Jurkat, Clone E6-1 (cell line): ENCODE measurements at regions not wholly inside any gene's neighbourhood (a gene's known extent, or its start where the extent isn't known, plus 50 kb on each side); places are given as distances from the start of the nearest gene placed in this dataset.

Source experiments
- DNase-seq: peaks from one replicate; pipeline ENCODE4 v3.0.0-alpha.2; 2011; ENCODE audit warnings: low read depth, low spot score
- H3K4me3 ChIP-seq: 2 replicates; pipeline ENCODE4 v1.5.1; 2011; ENCODE audit warnings: mild to moderate bottlenecking, low read length, control low read depth, moderate library complexity

DNA sequence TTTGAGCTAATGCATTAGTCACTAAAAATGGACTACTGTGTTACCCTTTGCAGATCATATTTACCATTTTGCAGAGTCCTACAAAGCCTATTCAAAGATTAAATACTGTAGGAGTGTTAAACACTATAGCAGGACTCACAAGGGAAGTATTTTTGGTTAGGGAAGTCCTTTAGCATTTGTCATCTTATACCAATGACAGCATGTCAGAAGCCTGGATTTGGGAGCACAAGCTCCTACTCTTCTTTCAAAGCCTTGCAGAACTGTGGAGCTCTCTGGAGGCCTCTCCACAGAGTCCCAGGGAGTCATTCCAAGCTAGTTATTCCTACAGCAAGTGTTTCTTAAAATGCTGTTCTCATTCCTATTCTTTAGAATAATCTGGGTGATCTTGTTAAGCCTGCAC is 288.8 kb downstream of the PIK3R1 start:
- DNase-seq, result no peak
- no peak overlapping the region for H3K4me3 ChIP-seq

- no peak overlapping the region for H3K4me3 ChIP-seq
- no peak for DNase-seq
Observed at GRCh38 chr5:68505917-68506860, 290.6 kb downstream of the PIK3R1 start.

DNA sequence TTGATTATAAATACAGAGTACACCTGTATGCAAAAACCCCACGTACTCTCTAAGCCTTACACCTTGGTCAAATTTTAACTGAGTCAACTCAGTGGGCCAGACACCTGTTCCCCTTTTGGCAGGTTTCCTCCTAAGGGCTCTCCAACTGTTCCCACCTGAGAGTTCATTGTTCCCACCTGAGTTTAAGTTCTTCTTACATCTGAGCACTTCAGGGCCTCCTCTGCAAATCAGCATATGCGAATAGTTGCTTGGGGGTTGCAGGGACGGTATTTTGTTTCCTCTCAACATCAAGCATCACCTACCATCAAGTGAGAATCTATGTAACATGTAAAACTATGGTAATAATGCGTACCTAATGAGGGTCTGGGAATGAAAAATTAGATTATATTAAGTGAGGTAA is 300.0 kb downstream of the PIK3R1 start:
- DNase-seq, result no peak
- H3K4me3 ChIP-seq, result no peak overlapping the region

- H3K4me3 ChIP-seq, result no peak overlapping the region
- no peak for DNase-seq
Observed at GRCh38 chr5:68518286-68518685, 302.7 kb downstream of the PIK3R1 start.

GRCh38 chr5:68519143-68519542 is 303.6 kb downstream of the PIK3R1 start:
- H3K4me3 ChIP-seq, result no peak overlapping the region
- no peak for DNase-seq

- H3K4me3 ChIP-seq, result no peak overlapping the region
- DNase-seq, result no peak
Observed at GRCh38 chr5:68521776-68522175, 306.2 kb downstream of the PIK3R1 start.

- DNase-seq, result no peak
- H3K4me3 ChIP-seq, result no peak overlapping the region
Observed at GRCh38 chr5:68522863-68523262, 307.3 kb downstream of the PIK3R1 start.

DNA sequence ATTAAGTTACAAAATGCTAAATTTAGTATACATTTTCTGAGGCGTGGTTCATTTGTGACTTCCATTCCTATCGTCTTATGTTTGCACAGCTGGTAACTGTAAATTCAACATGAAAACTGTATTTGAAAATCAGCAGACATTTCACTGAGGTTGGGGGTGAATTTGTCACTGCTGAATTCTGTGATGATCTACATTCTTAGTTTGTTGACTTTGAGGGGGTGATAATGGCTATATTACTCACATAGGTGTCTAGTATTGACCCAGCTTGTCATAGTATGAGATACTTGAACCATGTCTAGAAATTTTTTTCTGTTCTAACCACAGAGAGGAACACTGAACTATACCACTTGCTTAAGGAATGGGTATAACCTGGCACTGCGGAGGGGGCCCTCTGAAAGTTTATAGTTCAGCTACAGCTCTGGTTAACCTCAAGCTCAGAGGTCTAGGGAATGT is 313.3 kb downstream of the PIK3R1 start:
- DNase-seq, result no peak
- H3K4me3 ChIP-seq, result no peak overlapping the region

DNA sequence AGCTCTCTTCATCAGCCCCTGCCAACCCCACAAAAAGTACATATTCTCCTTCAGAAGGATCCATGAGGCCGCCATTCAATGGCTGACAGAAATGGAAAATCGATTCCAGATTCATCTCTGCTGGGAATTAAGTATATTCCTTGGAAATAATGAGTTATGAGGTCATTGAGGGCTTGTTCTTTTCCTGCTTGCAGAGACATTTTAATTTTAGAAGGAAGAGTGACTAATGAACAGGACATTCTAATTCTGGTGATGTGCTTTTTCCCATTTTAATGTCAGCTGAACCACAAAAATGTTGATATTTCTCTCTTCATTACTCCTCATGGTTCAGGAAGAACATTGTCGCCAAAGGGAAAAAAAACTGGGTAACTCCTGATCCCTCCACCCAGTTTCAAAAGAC is 314.0 kb downstream of the PIK3R1 start:
- no peak overlapping the region for H3K4me3 ChIP-seq

GRCh38 chr5:68531970-68532369 is 316.4 kb downstream of the PIK3R1 start:
- no peak overlapping the region for H3K4me3 ChIP-seq
- no peak for DNase-seq

More for the DNA sequence above, 314.0 kb downstream of the PIK3R1 start:
- no peak for DNase-seq

DNA sequence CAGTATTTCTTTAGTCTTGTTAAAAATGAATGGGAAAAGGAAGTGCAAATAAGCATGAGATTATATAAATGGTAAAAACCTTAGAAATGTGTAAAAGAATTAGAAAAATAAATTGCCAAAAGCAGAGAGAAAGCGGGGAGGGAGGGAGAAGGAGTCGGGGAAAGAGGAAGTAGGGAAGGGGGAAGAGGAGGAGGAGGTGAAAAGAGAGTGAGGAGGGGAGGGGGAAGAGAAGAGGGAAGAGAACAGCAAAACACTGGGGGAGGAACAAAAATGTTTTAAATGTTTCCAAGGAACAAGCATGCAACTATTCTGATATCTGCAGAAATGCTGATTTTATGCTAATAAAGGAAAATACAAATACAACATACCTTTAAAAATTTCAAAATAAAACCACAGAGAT is 317.5 kb downstream of the PIK3R1 start:
- no peak for DNase-seq
- H3K4me3 ChIP-seq, result no peak overlapping the region

DNA sequence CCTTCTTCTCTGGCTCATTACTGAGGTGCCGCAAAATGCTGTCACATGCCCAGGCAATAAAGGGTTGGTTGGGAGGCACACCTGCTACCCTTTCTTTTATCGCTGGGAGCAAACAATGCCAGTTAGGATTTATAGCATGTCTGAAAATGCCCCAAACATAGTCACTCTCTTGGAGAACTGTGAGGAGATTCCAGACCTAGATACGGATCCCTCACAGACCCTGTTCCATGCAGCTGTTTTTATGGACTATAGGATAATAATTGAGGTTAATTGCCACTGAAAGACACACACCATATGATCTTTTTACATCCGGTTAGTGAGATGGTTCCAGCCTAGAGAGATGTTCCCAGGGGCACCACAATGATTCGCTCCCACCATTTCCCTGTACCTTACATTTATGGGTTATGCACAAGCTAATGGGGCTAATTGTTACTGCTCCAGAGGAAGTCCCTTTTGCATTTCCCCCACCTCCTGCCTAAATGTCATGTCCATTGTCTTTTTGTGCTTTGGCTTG is 318.1 kb downstream of the PIK3R1 start:
- H3K4me3 ChIP-seq, result no peak overlapping the region
- DNase-seq, result no peak

- no peak for DNase-seq
Observed at GRCh38 chr5:68534131-68534940, 318.8 kb downstream of the PIK3R1 start.

GRCh38 chr5:68534956-68535520 is 319.5 kb downstream of the PIK3R1 start:
- H3K4me3 ChIP-seq, result no peak overlapping the region
- DNase-seq, result no peak

More at GRCh38 chr5:68534131-68534940, 318.8 kb downstream of the PIK3R1 start:
- no peak overlapping the region for H3K4me3 ChIP-seq

DNA sequence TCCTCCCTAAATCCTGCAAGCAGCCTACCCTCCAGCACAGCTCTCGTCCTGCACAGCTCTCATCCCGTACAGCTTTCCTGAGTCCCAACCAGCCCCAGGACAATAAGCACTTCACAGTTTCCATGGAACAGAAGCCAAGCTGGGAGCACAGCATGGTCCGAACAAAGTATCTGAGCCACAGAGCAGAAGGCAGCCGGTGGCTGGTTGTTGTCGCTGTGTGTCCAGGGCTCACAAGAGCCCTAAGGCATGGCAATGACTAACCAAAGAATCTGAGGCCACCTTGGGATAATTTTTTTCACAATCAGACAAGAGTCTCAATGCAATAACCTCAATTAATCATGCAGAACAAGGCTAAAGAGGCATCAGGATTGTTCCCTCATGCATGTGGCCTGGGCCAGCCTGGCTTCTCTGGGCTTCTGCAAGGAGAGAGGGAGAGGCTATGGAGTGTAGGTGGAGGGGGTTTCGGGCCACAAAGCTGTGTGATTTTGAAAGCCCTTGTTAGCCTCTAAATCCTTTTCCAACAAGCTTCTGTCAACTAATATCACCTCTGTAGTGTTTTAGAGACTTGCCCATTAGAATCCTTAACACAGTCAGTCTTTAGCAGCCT is 323.4 kb downstream of the PIK3R1 start:
- DNase-seq, result no peak

GRCh38 chr5:68540798-68541590 is 325.4 kb downstream of the PIK3R1 start:
- no peak overlapping the region for H3K4me3 ChIP-seq
- no peak for DNase-seq

More for the DNA sequence above, 323.4 kb downstream of the PIK3R1 start:
- no peak overlapping the region for H3K4me3 ChIP-seq

DNA sequence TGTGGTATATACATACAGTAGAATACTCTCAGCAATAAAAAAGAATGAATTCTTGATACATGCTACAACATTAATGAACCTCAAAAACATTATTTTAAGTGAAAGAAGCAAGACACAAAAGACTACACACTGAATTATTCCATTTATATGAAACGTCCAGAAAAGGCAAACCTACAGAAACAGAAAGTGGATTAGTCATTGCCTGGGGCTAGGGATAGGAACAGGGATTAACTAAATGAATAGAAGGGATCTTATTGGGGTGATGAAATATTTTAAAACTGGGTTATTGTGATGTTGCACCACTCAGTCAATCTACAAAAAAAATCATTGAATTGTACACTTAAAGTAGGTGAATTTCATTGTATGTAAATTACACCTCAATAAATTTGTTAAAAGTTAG is 326.7 kb downstream of the PIK3R1 start:
- no peak overlapping the region for H3K4me3 ChIP-seq
- no peak for DNase-seq

DNA sequence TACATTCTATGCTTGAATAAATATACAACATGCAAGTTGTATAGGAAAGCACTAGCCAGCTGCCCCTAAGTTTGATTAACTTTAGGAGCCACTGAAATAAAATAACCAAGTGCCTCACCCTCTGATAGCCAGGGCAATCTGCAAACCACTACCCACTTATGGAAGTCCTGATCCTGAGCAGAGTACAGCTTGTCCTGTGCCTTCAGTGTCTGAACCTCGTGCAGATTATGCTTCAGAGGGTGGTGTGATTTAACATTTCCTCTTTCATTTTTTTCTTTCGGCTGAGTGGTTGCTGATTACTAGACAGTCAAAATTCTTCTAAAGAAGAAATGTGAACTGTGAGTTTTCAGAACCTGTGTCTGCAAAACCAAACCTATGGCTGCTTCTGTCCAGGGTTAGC is 327.7 kb downstream of the PIK3R1 start:
- H3K4me3 ChIP-seq, result no peak overlapping the region
- no peak for DNase-seq
